ENCODE measurements at regions not wholly inside any gene's neighbourhood (a gene's known extent, or its start where the extent isn't known, plus 50 kb on each side); places are given as distances from the start of the nearest gene placed in this dataset.
"Not testable (repeated sequence)": the region's sequence is repeated elsewhere in the genome, so short reads cannot be mapped to it uniquely, and the experiment has no call there.

DNA sequence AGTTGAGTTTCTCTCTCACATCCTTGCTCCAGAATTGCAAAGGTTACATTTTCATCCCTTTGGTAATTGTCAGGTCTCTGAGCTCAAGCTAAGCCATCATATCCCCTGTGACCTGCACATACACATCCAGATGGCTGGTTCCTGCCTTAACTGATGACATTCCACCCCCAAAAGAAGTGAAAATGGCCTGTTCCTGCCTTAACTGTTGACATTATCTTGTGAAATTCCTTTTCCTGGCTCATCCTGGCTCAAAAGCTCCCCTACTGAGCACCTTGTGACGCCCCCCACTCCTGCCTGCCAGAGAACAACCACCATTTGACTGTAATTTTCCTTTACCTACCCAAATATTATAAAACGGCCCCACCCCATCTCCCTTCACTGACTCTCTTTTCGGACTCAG, 231.4 kb upstream of the ISX start:
- not testable (repeated sequence) for TF ChIP-seq CTCF, POLR2A (IDR thresholded peaks at IDR 0.05)

All from body of pancreas (tissue), 4 donors.